Kidney glomerular epithelial cell (primary cell): ENCODE measurements at regions not wholly inside any gene's neighbourhood (a gene's known extent, or its start where the extent isn't known, plus 50 kb on each side); places are given as distances from the start of the nearest gene placed in this dataset.
"Not testable (repeated sequence)": the region's sequence is repeated elsewhere in the genome, so short reads cannot be mapped to it uniquely, and the experiment has no call there.

Experiments
- DNase-seq: peaks from one replicate; lab custom pipeline; 2025; lab: John Stamatoyannopoulos, UW

- DNase-seq, result no peak
Measured at GRCh38 chr16:85441189-85441889, 171.8 kb upstream of the GSE1 start.

GRCh38 chr16:85441890-85442670 lies 171.0 kb upstream of the GSE1 start:
- no peak for DNase-seq

- DNase-seq, result no peak
Measured at GRCh38 chr16:85443116-85443515, 170.0 kb upstream of the GSE1 start.

- no peak for DNase-seq
Measured at GRCh38 chr16:85443531-85443930, 169.6 kb upstream of the GSE1 start.

GRCh38 chr16:85445064-85445778 lies 167.9 kb upstream of the GSE1 start:
- DNase-seq, result no peak

- DNase-seq, result no peak
Measured at GRCh38 chr16:85445779-85446222, 167.3 kb upstream of the GSE1 start.

- DNase-seq, result no peak
Measured at GRCh38 chr16:85446951-85447692, 166.0 kb upstream of the GSE1 start.

GRCh38 chr16:85447693-85448313 lies 165.3 kb upstream of the GSE1 start:
- no peak for DNase-seq

GRCh38 chr16:85448557-85449190 lies 164.4 kb upstream of the GSE1 start:
- no peak for DNase-seq

- no peak for DNase-seq
Measured at GRCh38 chr16:85449191-85449884, 163.8 kb upstream of the GSE1 start.

- no peak for DNase-seq
Measured at GRCh38 chr16:85449885-85450245, 163.3 kb upstream of the GSE1 start.

- not testable (repeated sequence) for DNase-seq
Measured at GRCh38 chr16:85451142-85451541, 162.0 kb upstream of the GSE1 start.

- no peak for DNase-seq
Measured at GRCh38 chr16:85451641-85452363, 161.3 kb upstream of the GSE1 start.

- DNase-seq, result no peak
Measured at GRCh38 chr16:85452364-85453193, 160.5 kb upstream of the GSE1 start.

- no peak for DNase-seq
Measured at GRCh38 chr16:85453194-85453678, 159.9 kb upstream of the GSE1 start.

GRCh38 chr16:85453703-85454102 lies 159.4 kb upstream of the GSE1 start:
- DNase-seq, result no peak

- no peak for DNase-seq
Measured at GRCh38 chr16:85454171-85454872, 158.8 kb upstream of the GSE1 start.

GRCh38 chr16:85455534-85455933 lies 157.6 kb upstream of the GSE1 start:
- no peak for DNase-seq
